SU-DHL-6 (cell line): ENCODE measurements at regions not wholly inside any gene's neighbourhood (a gene's known extent, or its start where the extent isn't known, plus 50 kb on each side); places are given as distances from the start of the nearest gene placed in this dataset.

Experiments
- H2AFZ ChIP-seq: fragments of 200-600 bp; sonication (generic); 2 replicates; pipeline ENCODE4 v1.6.1; 2014; ENCODE audit warnings: low read depth, mild to moderate bottlenecking, moderate library complexity, mixed read lengths, antibody characterized with exemption, low read length; ENCODE audit not compliant: severe bottlenecking
- H3F3A ChIP-seq: fragments of 200-600 bp; shearing (Covaris generic); 2 replicates; pipeline ENCODE4 v1.6.0; 2016; ENCODE audit warnings: antibody characterized with exemption, mild to moderate bottlenecking; ENCODE audit not compliant: insufficient read depth
- H3K27ac ChIP-seq: fragments of 200-600 bp; sonication (generic); 2 replicates; pipeline ENCODE4 v1.5.1; 2016; ENCODE audit warnings: low read depth, mild to moderate bottlenecking, low read length, moderate library complexity, mixed read lengths
- H3K27me3 ChIP-seq: fragments of 200-600 bp; sonication (generic), shearing (Covaris generic); 2 replicates; pipeline ENCODE4 v1.6.0; 2014; ENCODE audit warnings: mild to moderate bottlenecking, low read length
- H3K36me3 ChIP-seq: fragments of 200-600 bp; sonication (generic); 2 replicates; pipeline ENCODE4 v1.6.1; 2014; ENCODE audit warnings: mild to moderate bottlenecking, low read length, mixed read lengths
- H3K4me2 ChIP-seq: fragments of 300-600, 200-600 bp; shearing (Covaris generic), sonication (generic); 2 replicates; pipeline ENCODE4 v1.6.0; 2014; ENCODE audit warnings: low read length, low read depth, mild to moderate bottlenecking; ENCODE audit not compliant: poor library complexity, severe bottlenecking
- H3K4me3 ChIP-seq: fragments of 200-600 bp; sonication (generic); 2 replicates; pipeline ENCODE4 v1.5.1; 2014; ENCODE audit warnings: antibody characterized with exemption, low read length, mild to moderate bottlenecking, mixed read lengths; ENCODE audit not compliant: insufficient read depth, poor library complexity, severe bottlenecking
- H3K79me2 ChIP-seq: fragments of 200-600 bp; sonication (generic); 2 replicates; pipeline ENCODE4 v1.6.1; 2014; ENCODE audit warnings: mild to moderate bottlenecking, low read length, moderate library complexity; ENCODE audit not compliant: insufficient read depth
- H3K9ac ChIP-seq: fragments of 200-600 bp; sonication (generic); 2 replicates; pipeline ENCODE4 v1.7.0; 2014; ENCODE audit warnings: mild to moderate bottlenecking, low read length
- H3K9me2 ChIP-seq: fragments of 200-600 bp; sonication (generic); replicated peaks from 2 replicates; pipeline ENCODE4 v1.6.1; 2014; ENCODE audit warnings: low read length; ENCODE audit not compliant: insufficient read depth
- H3K9me3 ChIP-seq: fragments of 200-600 bp; sonication (generic); 2 replicates; pipeline ENCODE4 v1.6.1; 2014; ENCODE audit warnings: low read length, mixed read lengths; ENCODE audit not compliant: insufficient read depth
- H4K20me1 ChIP-seq: fragments of 200-600 bp; sonication (generic); 2 replicates; pipeline ENCODE4 v1.6.1; 2014; ENCODE audit warnings: low read depth, mild to moderate bottlenecking, antibody characterized with exemption, low read length, moderate library complexity, mixed read lengths
- CTCF ChIP-seq: fragments of 200-600 bp; sonication (generic); IDR thresholded peaks from one replicate; pipeline ENCODE4 v1.5.1; 2017; ENCODE audit warnings: antibody characterized with exemption, mild to moderate bottlenecking, low read length, moderate library complexity; ENCODE audit not compliant: insufficient read depth, poor library complexity, severe bottlenecking
- EZH2phosphoT487 ChIP-seq: fragments of 200-600 bp; sonication (generic), shearing (Covaris generic); conservative IDR thresholded peaks from 2 replicates; pipeline ENCODE4 v1.6.1; 2018; ENCODE audit warnings: mild to moderate bottlenecking, antibody characterized with exemption, low read length, moderate library complexity, mixed read lengths

- Histone ChIP-seq H3F3A (peaks cover 3% of the 10 kb centered on the region; the same call in 1 of the 2 replicates), H3K27me3 (no peaks in the 10 kb centered on the region), H3K79me2 (no peaks in the 10 kb centered on the region), H3K9me3 (no peaks in the 10 kb centered on the region), H3K9me2 (no peaks in the 10 kb centered on the region), H3K4me2 (peak overlapping the region; percentile 19), H3K36me3 (no peaks in the 10 kb centered on the region), H3K4me3 (no peak overlapping the region), H3K27ac (peak overlapping the region; percentile 28; the same call in 1 of the 2 replicates), H4K20me1 (no peaks in the 10 kb centered on the region), H2AFZ (no peak overlapping the region), H3K9ac (no peak overlapping the region)
- TF ChIP-seq CTCF = no peak
- TF ChIP-seq EZH2phosphoT487 = no peak
Measured at GRCh38 chr1:87830432-87830978, 501.8 kb downstream of the LMO4 start.

GRCh38 chr1:87833166-87833565, 504.5 kb downstream of the LMO4 start:
- Histone ChIP-seq H3K9me2 (no peaks in the 10 kb centered on the region), H3K4me2 (no peak overlapping the region), H3F3A (no peaks in the 10 kb centered on the region), H3K9ac (no peak overlapping the region), H3K79me2 (no peaks in the 10 kb centered on the region), H3K36me3 (no peaks in the 10 kb centered on the region), H3K27ac (no peak overlapping the region), H3K9me3 (no peaks in the 10 kb centered on the region), H4K20me1 (no peaks in the 10 kb centered on the region), H3K4me3 (no peak overlapping the region), H2AFZ (no peak overlapping the region), H3K27me3 (no peaks in the 10 kb centered on the region)
- TF ChIP-seq CTCF = no peak
- TF ChIP-seq EZH2phosphoT487 = no peak

GRCh38 chr1:87834151-87834550, 505.5 kb downstream of the LMO4 start:
- no peaks in the 10 kb centered on the region for H3F3A ChIP-seq
- TF ChIP-seq EZH2phosphoT487 (no peak), CTCF (no peak)
- H3K9ac ChIP-seq = no peak overlapping the region
- H3K9me3 ChIP-seq = no peaks in the 10 kb centered on the region
- H3K4me2 ChIP-seq = no peak overlapping the region
- H3K79me2 ChIP-seq = no peaks in the 10 kb centered on the region
- no peaks in the 10 kb centered on the region for H3K9me2 ChIP-seq
- H3K27me3 ChIP-seq = no peaks in the 10 kb centered on the region
- no peak overlapping the region for H3K4me3 ChIP-seq
- no peaks in the 10 kb centered on the region for H3K36me3 ChIP-seq
- no peak overlapping the region for H3K27ac ChIP-seq
- no peaks in the 10 kb centered on the region for H4K20me1 ChIP-seq
- no peak overlapping the region for H2AFZ ChIP-seq

DNA sequence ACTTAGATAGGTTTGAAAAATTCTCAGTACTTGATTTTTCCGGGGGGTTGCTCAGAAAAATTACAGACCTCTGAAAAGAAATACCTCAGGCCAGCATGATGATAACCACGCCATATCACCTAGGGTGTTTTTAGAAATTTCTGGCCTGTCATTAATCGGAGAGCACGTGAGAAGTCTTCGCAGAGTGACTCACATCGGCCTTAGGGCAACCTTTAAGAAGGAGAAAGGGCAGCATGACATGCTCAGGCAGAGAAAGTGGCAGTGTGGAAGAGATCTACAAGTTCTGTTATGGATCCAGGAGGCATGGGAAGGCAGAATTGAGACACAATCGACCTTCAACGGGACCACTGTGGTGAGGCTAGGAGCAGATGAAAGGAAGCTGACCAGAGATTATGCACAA, 506.3 kb downstream of the LMO4 start:
- no peaks in the 10 kb centered on the region for H3K27me3 ChIP-seq
- H3F3A ChIP-seq = no peaks in the 10 kb centered on the region
- TF ChIP-seq CTCF (no peak), EZH2phosphoT487 (no peak)
- H3K27ac ChIP-seq = no peak overlapping the region
- H4K20me1 ChIP-seq = no peaks in the 10 kb centered on the region
- no peak overlapping the region for H2AFZ ChIP-seq
- no peak overlapping the region for H3K4me3 ChIP-seq
- H3K79me2 ChIP-seq = no peaks in the 10 kb centered on the region
- no peak overlapping the region for H3K4me2 ChIP-seq
- no peaks in the 10 kb centered on the region for H3K9me2 ChIP-seq
- no peaks in the 10 kb centered on the region for H3K9me3 ChIP-seq
- H3K36me3 ChIP-seq = no peaks in the 10 kb centered on the region
- H3K9ac ChIP-seq = no peak overlapping the region
